ENCODE measurements at regions not wholly inside any gene's neighbourhood (a gene's known extent, or its start where the extent isn't known, plus 50 kb on each side); places are given as distances from the start of the nearest gene placed in this dataset.

DNA sequence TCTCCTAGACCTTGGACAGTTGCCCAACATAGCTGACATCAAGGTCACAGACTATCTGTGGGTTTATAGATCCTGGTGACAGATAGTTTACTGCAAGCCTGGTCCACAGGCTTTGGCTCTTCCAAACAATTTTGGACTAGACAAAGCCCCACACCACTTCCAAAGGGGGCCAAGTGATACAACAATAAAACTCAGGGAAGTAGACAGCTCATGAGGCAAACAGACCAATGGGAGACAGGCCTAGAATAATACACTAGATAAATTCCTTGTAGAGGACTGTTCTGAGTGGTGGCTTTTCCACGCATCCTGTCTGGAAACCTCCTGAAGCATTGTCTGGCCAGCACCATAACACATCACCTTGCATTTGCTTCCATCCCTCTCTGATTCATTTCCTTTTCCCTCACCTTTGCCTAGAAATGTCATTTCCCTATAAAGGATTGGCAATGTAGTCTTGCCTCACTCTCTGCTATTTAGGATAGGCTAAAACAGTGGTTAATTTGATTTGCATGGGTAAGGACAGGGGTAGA lies 284.2 kb downstream of the POU4F1 start:
- H3K9me2 ChIP-seq (replicated peaks; ENCODE audit: insufficient read depth, low read length), result no peaks in the 10 kb centered on the region
- no peak overlapping the region for H3K27ac ChIP-seq (ENCODE audit: low read depth, low read length)
- H3K4me3 ChIP-seq (ENCODE audit: insufficient read depth, low read length, poor library complexity, severe bottlenecking), result no peak overlapping the region
- H3K79me2 ChIP-seq (ENCODE audit: insufficient read depth, low read length), result no peaks in the 10 kb centered on the region
- no peak overlapping the region for H3K9ac ChIP-seq (ENCODE audit: low read length)
- H3K27me3 ChIP-seq (ENCODE audit: low read length), result no peaks in the 10 kb centered on the region
- no peaks in the 10 kb centered on the region for H4K20me1 ChIP-seq (ENCODE audit: low read depth, low read length)
- TF ChIP-seq, protein P1, sequence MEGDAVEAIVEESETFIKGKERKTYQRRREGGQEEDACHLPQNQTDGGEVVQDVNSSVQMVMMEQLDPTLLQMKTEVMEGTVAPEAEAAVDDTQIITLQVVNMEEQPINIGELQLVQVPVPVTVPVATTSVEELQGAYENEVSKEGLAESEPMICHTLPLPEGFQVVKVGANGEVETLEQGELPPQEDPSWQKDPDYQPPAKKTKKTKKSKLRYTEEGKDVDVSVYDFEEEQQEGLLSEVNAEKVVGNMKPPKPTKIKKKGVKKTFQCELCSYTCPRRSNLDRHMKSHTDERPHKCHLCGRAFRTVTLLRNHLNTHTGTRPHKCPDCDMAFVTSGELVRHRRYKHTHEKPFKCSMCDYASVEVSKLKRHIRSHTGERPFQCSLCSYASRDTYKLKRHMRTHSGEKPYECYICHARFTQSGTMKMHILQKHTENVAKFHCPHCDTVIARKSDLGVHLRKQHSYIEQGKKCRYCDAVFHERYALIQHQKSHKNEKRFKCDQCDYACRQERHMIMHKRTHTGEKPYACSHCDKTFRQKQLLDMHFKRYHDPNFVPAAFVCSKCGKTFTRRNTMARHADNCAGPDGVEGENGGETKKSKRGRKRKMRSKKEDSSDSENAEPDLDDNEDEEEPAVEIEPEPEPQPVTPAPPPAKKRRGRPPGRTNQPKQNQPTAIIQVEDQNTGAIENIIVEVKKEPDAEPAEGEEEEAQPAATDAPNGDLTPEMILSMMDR (IDR thresholded peaks at IDR 0.05; ENCODE audit: insufficient read depth, low read length, poor library complexity, severe bottlenecking), result no peak
- TF ChIP-seq EZH2phosphoT487 (conservative IDR thresholded peaks at IDR 0.05; ENCODE audit: low read length), result no peak
- no peaks in the 10 kb centered on the region for H3K9me3 ChIP-seq (ENCODE audit: insufficient read depth, low read length)
- no peak overlapping the region for H2AFZ ChIP-seq (ENCODE audit: low read depth, low read length, severe bottlenecking)
- no peak overlapping the region for H3K4me2 ChIP-seq (ENCODE audit: low read depth, low read length, poor library complexity, severe bottlenecking)
- H3K36me3 ChIP-seq (ENCODE audit: low read length), result no peaks in the 10 kb centered on the region
- no peaks in the 10 kb centered on the region for H3F3A ChIP-seq (ENCODE audit: insufficient read depth)

DNA sequence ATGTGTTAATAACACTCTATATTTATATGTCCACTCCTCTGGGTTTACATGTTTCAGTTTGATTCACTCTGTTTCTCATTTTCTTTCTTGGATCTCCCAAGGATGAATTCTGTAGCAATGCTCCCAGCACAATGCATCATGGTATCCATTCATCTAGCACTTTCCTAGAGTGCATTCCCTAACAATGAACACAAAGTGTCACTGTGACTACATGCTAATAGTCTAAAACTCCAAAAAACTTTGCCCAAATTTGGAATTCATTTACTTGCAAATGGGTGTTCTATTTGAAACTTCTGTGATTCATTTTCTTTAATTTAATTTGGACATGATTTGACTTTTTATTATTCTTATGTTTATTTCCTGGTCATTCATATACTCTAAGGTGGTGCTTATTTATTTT lies 286.3 kb downstream of the POU4F1 start:
- Histone ChIP-seq H3K27me3 (ENCODE audit: low read length) (no peaks in the 10 kb centered on the region), H3K9me2 (replicated peaks; ENCODE audit: insufficient read depth, low read length) (no peaks in the 10 kb centered on the region), H3K36me3 (ENCODE audit: low read length) (no peaks in the 10 kb centered on the region)

DNA sequence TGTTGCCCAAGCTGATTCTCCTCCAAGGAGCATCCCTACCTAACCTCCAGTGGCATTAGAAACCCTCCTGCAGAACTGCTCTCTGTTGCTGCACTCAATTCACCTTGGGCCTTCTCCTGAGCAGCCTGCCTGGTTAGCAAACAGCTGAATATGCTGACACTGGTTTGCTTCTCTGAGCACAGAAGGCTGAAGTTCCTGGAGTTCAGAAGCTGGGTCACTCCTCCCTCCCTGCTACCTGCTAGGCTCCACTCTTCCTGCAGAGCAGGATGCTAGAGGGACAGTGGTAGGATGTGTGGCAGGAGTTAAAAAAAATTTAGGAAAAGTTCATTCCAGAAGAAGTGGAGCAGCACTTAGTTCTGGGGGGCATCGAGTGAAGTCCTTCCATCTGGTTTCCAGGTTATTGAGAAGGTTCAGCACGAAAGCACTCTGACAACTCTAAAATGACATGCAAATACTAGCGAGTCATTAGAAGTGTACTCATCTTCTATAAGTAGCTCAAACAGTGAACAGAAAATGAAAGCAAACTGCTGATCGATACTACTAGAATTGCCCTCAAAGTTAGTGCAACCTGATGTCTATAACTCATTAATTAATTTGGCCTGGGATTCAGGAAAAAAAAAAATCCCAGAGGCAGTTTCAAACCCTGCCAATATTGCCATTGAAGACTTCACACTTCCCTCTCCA lies 293.7 kb downstream of the POU4F1 start:
- Histone ChIP-seq H2AFZ (ENCODE audit: low read depth, low read length, severe bottlenecking) (no peak overlapping the region), H3K9me2 (replicated peaks; ENCODE audit: insufficient read depth, low read length) (no peaks in the 10 kb centered on the region), H3K4me3 (ENCODE audit: insufficient read depth, low read length, poor library complexity, severe bottlenecking) (no peak overlapping the region), H3K27ac (ENCODE audit: low read depth, low read length) (no peak overlapping the region), H3K9ac (ENCODE audit: low read length) (no peak overlapping the region), H3K27me3 (ENCODE audit: low read length) (no peaks in the 10 kb centered on the region), H4K20me1 (ENCODE audit: low read depth, low read length) (no peaks in the 10 kb centered on the region), H3K9me3 (ENCODE audit: insufficient read depth, low read length) (no peaks in the 10 kb centered on the region), H3K4me2 (ENCODE audit: low read depth, low read length, poor library complexity, severe bottlenecking) (no peak overlapping the region), H3F3A (ENCODE audit: insufficient read depth) (no peaks in the 10 kb centered on the region), H3K79me2 (ENCODE audit: insufficient read depth, low read length) (no peaks in the 10 kb centered on the region), H3K36me3 (ENCODE audit: low read length) (no peaks in the 10 kb centered on the region)
- TF ChIP-seq, protein P1 (IDR thresholded peaks at IDR 0.05; ENCODE audit: insufficient read depth, low read length, poor library complexity, severe bottlenecking), result no peak
- no peak for TF ChIP-seq EZH2phosphoT487 (conservative IDR thresholded peaks at IDR 0.05; ENCODE audit: low read length)

More for the DNA sequence above, 286.3 kb downstream of the POU4F1 start:
- Histone ChIP-seq H3K9ac (ENCODE audit: low read length) (no peak overlapping the region), H3K79me2 (ENCODE audit: insufficient read depth, low read length) (no peaks in the 10 kb centered on the region), H3K4me3 (ENCODE audit: insufficient read depth, low read length, poor library complexity, severe bottlenecking) (no peak overlapping the region), H3K4me2 (ENCODE audit: low read depth, low read length, poor library complexity, severe bottlenecking) (no peak overlapping the region), H3K27ac (ENCODE audit: low read depth, low read length) (no peak overlapping the region), H3F3A (ENCODE audit: insufficient read depth) (no peaks in the 10 kb centered on the region), H2AFZ (ENCODE audit: low read depth, low read length, severe bottlenecking) (no peak overlapping the region), H4K20me1 (ENCODE audit: low read depth, low read length) (no peaks in the 10 kb centered on the region), H3K9me3 (ENCODE audit: insufficient read depth, low read length) (no peaks in the 10 kb centered on the region)
- TF ChIP-seq EZH2phosphoT487 (conservative IDR thresholded peaks at IDR 0.05; ENCODE audit: low read length), result no peak
- TF ChIP-seq, protein P1 (IDR thresholded peaks at IDR 0.05; ENCODE audit: insufficient read depth, low read length, poor library complexity, severe bottlenecking), result no peak
